Activated naive CD4-positive, alpha-beta T cell treated with anti-CD3 and anti-CD28 coated beads, Interleukin-2, amount 50 U/mL, for 72 hours (primary cell): ENCODE measurements at regions not wholly inside any gene's neighbourhood (a gene's known extent, or its start where the extent isn't known, plus 50 kb on each side); places are given as distances from the start of the nearest gene placed in this dataset.
"Not testable (repeated sequence)": the region's sequence is repeated elsewhere in the genome, so short reads cannot be mapped to it uniquely, and the experiment has no call there.

ENCODE experiments used
- ATAC-seq, 2 donors: fragments of 150-1000 bp; cut with Tn5 transposase; 2 replicates each; pipeline ENCODE4 v1.10.0; 2021; ENCODE audit warnings: mild to moderate bottlenecking in 2 of 2, moderate library complexity in 2 of 2
- DNase-seq, 2 donors: peaks; one replicate each; pipeline ENCODE4 v3.0.0; 2021 to 2022; ENCODE audit warnings: low spot score in 2 of 2
- H3K27ac Mint-ChIP-seq, 2 donors: one replicate each; pipeline ENCODE4 v1.8.0; 2022; ENCODE audit warnings: mild to moderate bottlenecking in 2 of 2, mixed read lengths in 2 of 2
- H3K36me3 Mint-ChIP-seq, 2 donors: one replicate each; pipeline ENCODE4 v1.8.0; 2022; ENCODE audit warnings: mixed read lengths in 2 of 2
- H3K9me3 Mint-ChIP-seq, 2 donors: one replicate each; pipeline ENCODE4 v1.8.0; 2022; ENCODE audit warnings: mixed read lengths in 2 of 2

GRCh38 chr2:125711075-125711474, 944.9 kb upstream of the GYPC start:
- Mint-ChIP-seq H3K36me3 (peaks cover 0 to 11% of the 10 kb centered on the region in 2 donors), H3K27ac (no peak overlapping the region), H3K9me3 (peaks cover 24 to 30% of the 10 kb centered on the region in 2 donors)
- no peak for DNase-seq
- ATAC-seq = no peak

- peaks cover 0 to 5% of the 10 kb centered on the region in 2 donors for H3K36me3 Mint-ChIP-seq
Observed at GRCh38 chr2:125713533-125713932, 942.4 kb upstream of the GYPC start.

GRCh38 chr2:125721072-125721721, 934.8 kb upstream of the GYPC start:
- Mint-ChIP-seq H3K27ac (no peak overlapping the region), H3K9me3 (peaks cover 5 to 8% of the 10 kb centered on the region in 2 donors), H3K36me3 (no peaks in the 10 kb centered on the region)
- DNase-seq (no peak), ATAC-seq (no peak)

More at GRCh38 chr2:125713533-125713932, 942.4 kb upstream of the GYPC start:
- H3K9me3 Mint-ChIP-seq = peaks cover 16 to 24% of the 10 kb centered on the region in 2 donors
- ATAC-seq = no peak
- DNase-seq = no peak
- no peak overlapping the region for H3K27ac Mint-ChIP-seq

- ATAC-seq (no peak), DNase-seq (no peak)
- Mint-ChIP-seq H3K27ac (no peak overlapping the region), H3K9me3 (peaks cover 0 to 16% of the 10 kb centered on the region in 2 donors), H3K36me3 (peaks cover 0 to 9% of the 10 kb centered on the region in 2 donors)
Observed at GRCh38 chr2:125730921-125731320, 925.0 kb upstream of the GYPC start.

GRCh38 chr2:125736306-125736705, 919.7 kb upstream of the GYPC start:
- Mint-ChIP-seq H3K36me3 (peaks cover 0 to 18% of the 10 kb centered on the region in 2 donors), H3K9me3 (peaks cover 11 to 26% of the 10 kb centered on the region in 2 donors), H3K27ac (no peak overlapping the region)
- ATAC-seq (no peak), DNase-seq (no peak)

- DNase-seq = no peak
- ATAC-seq = no peak
Observed at GRCh38 chr2:125745514-125745913, 910.4 kb upstream of the GYPC start.

GRCh38 chr2:125746321-125747164, 909.4 kb upstream of the GYPC start:
- Mint-ChIP-seq H3K9me3 (peaks cover 0 to 12% of the 10 kb centered on the region in 2 donors), H3K27ac (no peak overlapping the region), H3K36me3 (no peaks in the 10 kb centered on the region)
- DNase-seq = no peak
- ATAC-seq = no peak

More at GRCh38 chr2:125745514-125745913, 910.4 kb upstream of the GYPC start:
- peaks cover 0 to 12% of the 10 kb centered on the region in 2 donors for H3K9me3 Mint-ChIP-seq
- H3K36me3 Mint-ChIP-seq = no peaks in the 10 kb centered on the region
- H3K27ac Mint-ChIP-seq = no peak overlapping the region

GRCh38 chr2:125747165-125747425, 908.9 kb upstream of the GYPC start:
- Mint-ChIP-seq H3K27ac (no peak overlapping the region), H3K9me3 (peaks cover 0 to 12% of the 10 kb centered on the region in 2 donors), H3K36me3 (no peaks in the 10 kb centered on the region)
- ATAC-seq (no peak), DNase-seq (no peak)

- no peak for DNase-seq
- peaks cover 11 to 19% of the 10 kb centered on the region in 2 donors for H3K9me3 Mint-ChIP-seq
- no peak for ATAC-seq
- no peak overlapping the region for H3K27ac Mint-ChIP-seq
- H3K36me3 Mint-ChIP-seq = no peaks in the 10 kb centered on the region
Observed at GRCh38 chr2:125756431-125756830, 899.5 kb upstream of the GYPC start.

- no peak for ATAC-seq
Observed at GRCh38 chr2:125796784-125797183, 859.2 kb upstream of the GYPC start.

GRCh38 chr2:125797192-125797591, 858.8 kb upstream of the GYPC start:
- Mint-ChIP-seq H3K36me3 (peaks cover 0 to 5% of the 10 kb centered on the region in 2 donors), H3K27ac (no peak overlapping the region), H3K9me3 (peaks cover 8 to 20% of the 10 kb centered on the region in 2 donors)
- DNase-seq = no peak
- ATAC-seq = no peak

More at GRCh38 chr2:125796784-125797183, 859.2 kb upstream of the GYPC start:
- Mint-ChIP-seq H3K27ac (no peak overlapping the region), H3K9me3 (peaks cover 8 to 17% of the 10 kb centered on the region in 2 donors), H3K36me3 (peaks cover 0 to 5% of the 10 kb centered on the region in 2 donors)
- no peak for DNase-seq

GRCh38 chr2:125822746-125823145, 833.2 kb upstream of the GYPC start:
- DNase-seq (no peak), ATAC-seq (no peak)
- H3K27ac Mint-ChIP-seq = no peak overlapping the region
- peaks cover 20 to 27% of the 10 kb centered on the region in 2 donors for H3K9me3 Mint-ChIP-seq
- peaks cover 0 to 9% of the 10 kb centered on the region in 2 donors for H3K36me3 Mint-ChIP-seq

- peaks cover 0 to 13% of the 10 kb centered on the region in 2 donors for H3K36me3 Mint-ChIP-seq
- DNase-seq, ATAC-seq, H3K27ac Mint-ChIP-seq: not testable (repeated sequence)
- peaks cover 10 to 30% of the 10 kb centered on the region in 2 donors for H3K9me3 Mint-ChIP-seq
Observed at GRCh38 chr2:125825781-125826180, 830.2 kb upstream of the GYPC start.

GRCh38 chr2:125837128-125837527, 818.8 kb upstream of the GYPC start:
- Mint-ChIP-seq H3K36me3 (no peaks in the 10 kb centered on the region), H3K27ac (no peak overlapping the region), H3K9me3 (peaks cover 3 to 8% of the 10 kb centered on the region in 2 donors)
- ATAC-seq (no peak), DNase-seq (no peak)

- Mint-ChIP-seq H3K27ac (no peak overlapping the region), H3K9me3 (peaks cover 2 to 8% of the 10 kb centered on the region in 2 donors), H3K36me3 (no peaks in the 10 kb centered on the region)
- ATAC-seq (no peak), DNase-seq (no peak)
Observed at GRCh38 chr2:125837611-125838010, 818.3 kb upstream of the GYPC start.

GRCh38 chr2:125839945-125840344, 816.0 kb upstream of the GYPC start:
- ATAC-seq (no peak), DNase-seq (no peak)
- Mint-ChIP-seq H3K27ac (no peak overlapping the region), H3K9me3 (peaks cover 0 to 4% of the 10 kb centered on the region in 2 donors), H3K36me3 (no peaks in the 10 kb centered on the region)

- Mint-ChIP-seq H3K36me3 (no peaks in the 10 kb centered on the region), H3K9me3 (peaks cover 0 to 9% of the 10 kb centered on the region in 2 donors), H3K27ac (no peak overlapping the region)
- DNase-seq (no peak), ATAC-seq (no peak)
Observed at GRCh38 chr2:125842041-125842440, 813.9 kb upstream of the GYPC start.
